ENCODE measurements at regions not wholly inside any gene's neighbourhood (a gene's known extent, or its start where the extent isn't known, plus 50 kb on each side); places are given as distances from the start of the nearest gene placed in this dataset.
"Not testable (repeated sequence)": the region's sequence is repeated elsewhere in the genome, so short reads cannot be mapped to it uniquely, and the experiment has no call there.

- no peak for DNase-seq
Observed at GRCh38 chr5:17690473-17690872, 56.2 kb downstream of the TAF11L14 start.

- no peak for DNase-seq
Observed at GRCh38 chr5:17691762-17692161, 57.5 kb downstream of the TAF11L14 start.

GRCh38 chr5:17694371-17694770 lies 60.1 kb downstream of the TAF11L14 start:
- no peak for DNase-seq

- DNase-seq = no peak
Observed at GRCh38 chr5:17694914-17695313, 60.7 kb downstream of the TAF11L14 start.

GRCh38 chr5:17696627-17697026 lies 62.4 kb downstream of the TAF11L14 start:
- no peak for DNase-seq

GRCh38 chr5:17697671-17698070 lies 63.4 kb downstream of the TAF11L14 start:
- no peak for DNase-seq

GRCh38 chr5:17709011-17709710 lies 74.9 kb downstream of the TAF11L14 start:
- no peak for DNase-seq

GRCh38 chr5:17713301-17713700 lies 79.0 kb downstream of the TAF11L14 start:
- DNase-seq = no peak

- DNase-seq = no peak
Observed at GRCh38 chr5:17714186-17714585, 79.9 kb downstream of the TAF11L14 start.

GRCh38 chr5:17719592-17719991 lies 85.3 kb downstream of the TAF11L14 start:
- DNase-seq = no peak

- peak; percentile 20 for DNase-seq
Observed at GRCh38 chr5:17720071-17720470, 85.8 kb downstream of the TAF11L14 start.

GRCh38 chr5:17723876-17724275 lies 89.6 kb downstream of the TAF11L14 start:
- no peak for DNase-seq

- peak; percentile 24 for DNase-seq
Observed at GRCh38 chr5:17727098-17727497, 92.8 kb downstream of the TAF11L14 start.

- no peak for DNase-seq
Observed at GRCh38 chr5:17730421-17730820, 96.2 kb downstream of the TAF11L14 start.

- no peak for DNase-seq
Observed at GRCh38 chr5:17732351-17732923, 98.2 kb downstream of the TAF11L14 start.

GRCh38 chr5:17734011-17734410 lies 99.8 kb downstream of the TAF11L14 start:
- DNase-seq = no peak

- DNase-seq = no peak
Observed at GRCh38 chr5:17735761-17736160, 101.5 kb downstream of the TAF11L14 start.

GRCh38 chr5:17737092-17737491 lies 102.8 kb downstream of the TAF11L14 start:
- DNase-seq = no peak

- DNase-seq = no peak
Observed at GRCh38 chr5:17738446-17738845, 104.2 kb downstream of the TAF11L14 start.

GRCh38 chr5:17743580-17744435 lies 109.5 kb downstream of the TAF11L14 start:
- no peak for DNase-seq

GRCh38 chr5:17748201-17748600 lies 113.9 kb downstream of the TAF11L14 start:
- peak; percentile 29 for DNase-seq

GRCh38 chr5:17748941-17749340 lies 114.7 kb downstream of the TAF11L14 start:
- no peak for DNase-seq

GRCh38 chr5:17755406-17755805 lies 121.1 kb downstream of the TAF11L14 start:
- DNase-seq = not testable (repeated sequence)

- no peak for DNase-seq
Observed at GRCh38 chr5:17761326-17761725, 127.1 kb downstream of the TAF11L14 start.

All from NCI-H2171 (cell line).